Femur (tissue), 1 donor: ENCODE measurements at regions not wholly inside any gene's neighbourhood (a gene's known extent, or its start where the extent isn't known, plus 50 kb on each side); places are given as distances from the start of the nearest gene placed in this dataset.
"Not testable (repeated sequence)": the region's sequence is repeated elsewhere in the genome, so short reads cannot be mapped to it uniquely, and the experiment has no call there.

Experiments used
- DNase-seq: peaks from one replicate; pipeline ENCODE4 v3.0.0-alpha.2; 2017

DNA sequence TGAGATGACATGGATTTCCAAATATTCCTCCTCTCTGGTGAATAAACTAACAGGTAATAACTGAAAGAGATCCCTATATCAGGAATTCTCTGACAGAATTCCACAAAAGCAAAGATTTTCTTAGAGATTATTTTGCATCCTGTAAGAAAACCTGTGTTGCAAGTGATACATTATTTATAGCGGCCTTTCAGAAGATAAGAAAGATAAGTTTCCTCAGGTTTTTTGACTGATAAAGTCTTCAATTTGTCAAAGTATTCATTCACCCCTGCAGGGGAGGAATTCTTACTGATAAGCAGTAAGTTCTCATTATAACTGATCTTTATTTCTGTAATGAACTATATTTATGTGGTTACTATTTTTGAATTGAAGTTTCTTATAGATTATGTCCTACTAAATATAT, 554.0 kb downstream of the ARL4A start:
- no peak for DNase-seq

DNA sequence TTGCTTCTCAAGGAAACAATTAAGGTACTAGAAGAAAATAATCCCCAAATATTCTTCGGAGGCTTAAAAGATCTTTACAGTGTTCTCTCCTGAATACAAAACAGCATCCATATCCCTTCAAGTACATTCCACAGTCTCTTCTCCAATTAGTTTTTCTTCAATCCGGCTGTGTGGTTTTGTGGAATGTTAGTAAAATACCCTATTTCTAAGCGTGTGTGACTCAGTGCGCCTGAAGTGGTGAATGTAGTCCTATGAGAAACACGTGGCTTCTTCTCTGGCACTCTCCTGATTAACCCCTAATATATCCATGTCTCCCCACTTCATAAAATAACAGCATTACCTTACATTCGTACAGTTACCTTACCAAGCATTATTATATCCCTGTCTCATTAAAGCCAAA, 570.2 kb downstream of the ARL4A start:
- DNase-seq: no peak

DNA sequence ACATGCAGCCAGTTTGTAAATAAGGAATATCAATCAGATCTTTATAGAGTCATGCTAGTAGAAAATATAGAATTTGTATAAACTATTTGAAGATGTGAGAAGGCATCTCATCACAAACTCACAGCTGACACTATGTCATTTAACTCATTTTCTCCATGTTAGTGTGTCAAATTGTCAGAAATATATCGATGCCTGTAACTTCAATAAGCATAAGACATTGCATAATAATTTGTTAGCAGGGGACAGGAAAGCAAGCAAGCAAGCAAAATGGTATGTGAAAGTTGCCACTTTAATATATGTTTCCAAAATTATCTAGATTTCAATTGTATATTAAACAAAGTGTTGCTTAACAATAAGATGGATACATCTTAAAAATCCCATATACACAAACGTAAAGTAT, 571.0 kb downstream of the ARL4A start:
- no peak for DNase-seq

DNA sequence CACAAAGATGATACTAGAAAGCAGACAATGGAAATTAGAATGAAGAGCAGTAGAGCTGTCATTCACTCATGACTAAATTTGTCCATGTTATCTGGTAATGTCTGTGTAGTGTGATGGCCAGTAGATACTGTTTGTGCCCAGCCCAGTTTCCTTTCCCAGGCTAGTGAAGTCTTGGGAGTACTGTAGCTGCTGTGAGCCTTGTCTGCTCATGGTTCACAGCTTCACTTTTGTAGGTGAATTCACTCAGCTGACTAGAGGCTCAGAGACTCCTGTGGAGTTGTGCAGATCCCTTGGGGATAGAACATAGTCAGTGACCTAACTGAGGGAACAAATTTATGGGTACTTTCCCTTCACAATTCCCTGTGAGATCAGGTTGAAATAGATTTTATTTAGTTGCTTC, 572.5 kb downstream of the ARL4A start:
- DNase-seq: no peak

DNA sequence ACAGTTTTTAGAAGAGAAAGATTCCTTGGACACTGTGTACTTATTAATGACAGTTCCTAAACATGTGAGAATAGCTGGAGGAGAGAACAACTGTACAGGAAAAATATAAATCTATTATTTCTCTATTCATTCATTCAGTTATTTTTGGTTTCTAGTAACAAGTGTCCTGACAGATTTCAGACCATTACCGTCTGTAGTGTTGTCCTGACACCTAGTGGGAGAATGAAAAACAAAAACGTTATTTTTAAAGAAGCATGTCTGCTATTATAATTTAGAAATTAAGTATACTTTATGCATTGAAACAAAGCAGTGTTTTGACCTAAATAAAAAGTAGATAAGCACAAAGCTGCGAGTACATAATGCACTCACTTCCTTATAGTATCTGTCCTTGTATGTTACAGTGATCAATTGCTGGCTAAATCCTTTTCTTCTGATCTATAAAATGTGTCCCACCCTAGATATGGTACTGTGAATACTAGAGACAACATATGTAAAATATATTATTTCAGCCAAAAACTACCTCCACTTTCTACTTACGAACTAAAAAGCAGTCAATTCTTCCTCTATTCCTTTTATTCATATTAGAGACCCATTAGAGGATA, 575.6 kb downstream of the ARL4A start:
- DNase-seq: no peak

DNA sequence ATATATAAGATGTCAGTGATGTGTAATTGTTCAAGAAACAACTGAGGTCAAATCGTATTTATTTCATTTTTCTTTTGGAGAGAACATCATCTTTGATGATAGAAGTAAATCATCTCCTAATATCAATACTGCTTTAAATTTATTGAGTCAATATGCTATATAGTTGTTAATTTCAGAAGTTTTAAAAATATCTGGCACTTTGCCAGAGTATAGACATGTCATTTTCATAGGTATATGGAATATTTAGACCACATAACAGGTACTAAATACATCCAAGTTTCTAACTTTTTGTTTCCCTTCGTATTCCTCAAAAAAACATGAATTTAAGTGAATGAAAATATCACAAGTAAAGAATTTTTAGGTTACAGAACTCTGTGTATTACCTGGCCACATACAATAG, 577.8 kb downstream of the ARL4A start:
- no peak for DNase-seq

DNA sequence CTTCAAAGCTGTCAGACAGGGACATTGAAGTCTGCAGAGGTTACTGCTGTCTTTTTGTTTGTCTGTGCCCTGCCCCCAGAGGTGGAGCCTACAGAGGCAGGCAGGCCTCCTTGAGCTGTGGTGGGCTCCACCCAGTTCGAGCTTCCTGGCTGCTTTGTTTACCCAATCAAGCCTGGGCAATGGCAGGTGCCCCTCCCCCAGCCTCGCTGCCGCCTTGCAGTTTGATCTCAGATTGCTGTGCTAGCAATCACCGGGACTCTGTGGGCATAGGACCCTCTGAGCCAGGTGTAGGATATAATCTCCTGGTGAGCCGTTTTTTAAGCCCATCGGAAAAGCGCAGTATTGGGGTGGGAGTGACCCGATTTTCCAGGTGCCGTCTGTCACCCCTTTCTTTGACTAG, 586.8 kb downstream of the ARL4A start:
- DNase-seq: not testable (repeated sequence)

DNA sequence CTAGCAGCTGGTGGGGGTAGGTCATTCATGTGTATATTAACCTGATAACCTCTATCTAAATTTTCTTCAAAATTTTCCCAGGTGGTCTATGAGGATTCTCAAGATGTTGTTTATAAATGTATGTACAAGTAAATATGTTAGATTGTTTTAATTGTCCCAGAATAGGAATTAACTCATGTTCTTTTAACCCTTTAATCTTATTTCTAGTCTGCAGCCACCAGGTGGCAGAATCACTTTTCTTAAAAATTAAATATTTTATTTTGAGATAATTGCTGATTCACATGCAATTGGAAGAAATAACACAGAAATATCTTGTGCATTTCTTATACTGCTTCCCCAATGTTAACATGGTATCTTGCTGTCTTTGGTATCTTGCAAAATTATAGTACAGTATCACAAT, 589.5 kb downstream of the ARL4A start:
- DNase-seq: no peak

DNA sequence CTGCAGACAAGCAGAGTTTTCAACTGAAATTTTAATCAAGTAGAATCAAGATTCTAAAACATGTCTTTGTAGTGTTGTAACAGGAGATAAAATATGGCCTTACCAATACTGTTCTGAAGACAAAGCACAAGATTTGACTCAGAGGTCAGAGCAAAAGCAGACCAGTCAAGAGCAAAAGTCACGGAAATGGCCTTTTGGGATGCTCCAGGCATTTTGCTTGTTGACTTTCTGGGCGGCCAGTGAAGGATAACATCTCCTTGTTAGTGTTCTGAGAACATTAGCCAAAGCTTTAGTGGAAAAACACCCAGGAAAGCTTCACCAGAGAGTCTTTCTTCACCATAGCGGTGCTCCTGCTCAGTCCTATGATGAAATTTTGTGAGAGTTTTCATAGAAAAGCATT, 590.6 kb downstream of the ARL4A start:
- no peak for DNase-seq

DNA sequence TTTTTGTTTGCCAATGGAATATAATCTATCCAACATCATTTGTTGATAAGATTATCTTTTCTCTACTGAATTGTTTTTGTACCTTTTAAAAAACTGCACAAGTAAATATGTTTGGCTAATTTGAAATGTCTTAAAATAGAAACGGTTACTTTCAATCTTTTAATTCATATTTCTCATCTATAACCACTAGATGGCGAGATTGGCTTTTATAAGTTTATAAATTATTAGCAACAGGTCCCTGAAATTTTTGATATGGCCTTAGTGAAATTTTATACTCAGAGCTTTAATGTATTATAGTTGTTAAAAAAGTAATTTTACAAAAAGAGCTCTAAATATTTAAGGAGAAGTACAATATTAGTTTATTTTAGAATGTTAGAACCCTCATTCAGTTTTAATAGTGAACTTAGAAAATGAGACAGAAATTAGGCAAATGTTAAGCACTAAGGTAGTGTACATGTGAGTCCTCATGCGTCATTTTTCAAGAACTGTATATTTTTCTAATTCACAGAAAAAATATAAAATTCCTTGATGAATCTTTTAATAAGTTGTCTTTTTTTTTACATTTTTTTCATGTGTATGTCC, 592.5 kb downstream of the ARL4A start:
- no peak for DNase-seq

DNA sequence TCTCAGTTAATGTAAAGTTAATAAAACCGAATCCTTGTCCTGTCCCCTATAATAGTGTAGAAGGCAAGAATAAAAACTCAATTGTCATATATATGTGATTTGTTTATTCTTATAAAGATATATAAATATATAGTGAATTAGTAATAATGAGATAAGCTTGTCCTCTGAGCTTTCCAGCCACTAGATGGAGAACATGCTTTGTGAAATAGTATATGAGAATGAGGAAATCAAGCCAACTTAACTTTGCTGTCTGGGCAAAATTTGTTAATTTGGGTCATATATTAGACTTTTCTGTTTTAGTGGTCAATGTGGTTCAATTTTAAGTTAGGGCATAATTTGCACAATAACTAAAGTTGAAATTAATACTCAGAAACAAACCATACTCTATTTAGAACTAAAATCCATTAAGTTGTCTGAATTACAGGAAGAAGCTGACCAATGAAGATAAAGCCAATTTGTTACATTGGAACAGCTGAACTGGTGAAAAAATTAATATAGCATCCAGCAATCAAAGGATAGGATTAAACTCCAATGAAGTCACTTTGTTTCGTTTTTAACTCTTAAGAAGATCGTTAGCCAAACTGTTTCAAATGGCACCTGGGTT, 595.0 kb downstream of the ARL4A start:
- DNase-seq: no peak

DNA sequence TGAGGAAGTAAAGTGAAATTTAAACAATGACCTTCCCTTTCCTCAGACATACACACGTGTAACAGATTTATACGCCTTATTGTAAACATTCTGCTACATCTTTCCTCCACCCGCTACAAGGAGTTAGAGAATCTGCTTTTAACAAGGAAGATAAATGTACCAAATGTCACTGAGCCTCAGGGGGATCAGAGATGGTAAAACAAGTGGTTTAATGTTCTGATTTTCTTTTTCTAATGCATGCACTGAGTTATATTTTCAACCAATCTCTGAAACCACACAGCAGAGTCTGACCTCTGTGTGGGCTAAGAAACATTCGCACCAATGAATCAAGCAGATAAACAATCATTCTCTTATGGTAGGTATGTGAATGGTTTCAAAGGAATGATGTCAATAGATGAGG, 599.5 kb downstream of the ARL4A start:
- DNase-seq: no peak

DNA sequence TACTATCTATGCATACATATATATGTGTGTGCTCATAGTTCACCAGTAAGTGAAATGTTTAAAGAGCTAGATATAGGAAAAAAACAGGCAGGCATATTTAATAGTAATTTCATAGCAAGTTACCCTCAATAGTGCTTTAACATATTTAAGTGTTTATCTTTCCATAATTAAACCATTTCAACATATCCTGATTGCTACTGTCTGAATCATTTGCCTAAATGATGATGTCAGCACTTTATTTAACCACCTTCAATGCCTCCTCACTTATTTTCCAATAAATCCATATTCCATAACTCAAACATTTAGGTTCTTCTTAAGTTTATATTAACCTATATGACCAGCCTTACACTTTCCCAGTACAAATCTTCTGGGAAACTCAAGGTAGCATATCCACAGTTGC, 601.1 kb downstream of the ARL4A start:
- DNase-seq: no peak

DNA sequence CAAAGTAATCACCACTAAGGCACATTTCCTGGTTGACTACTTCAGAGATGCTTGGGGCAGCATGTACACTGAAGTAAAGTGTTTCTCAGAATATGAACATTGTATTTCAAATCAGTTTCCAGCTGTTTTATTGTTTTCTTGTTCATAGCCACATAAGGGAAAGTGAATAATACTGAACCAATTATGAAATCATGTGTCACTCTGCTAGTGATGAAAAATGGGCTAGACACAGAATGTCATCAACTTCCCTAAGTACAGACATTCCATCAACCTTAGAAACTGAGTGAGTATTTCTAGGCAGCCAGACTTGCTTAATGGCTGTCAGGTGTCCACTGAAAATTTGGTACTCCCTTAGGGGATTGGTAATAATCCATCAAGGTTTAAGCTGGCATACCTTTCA, 603.5 kb downstream of the ARL4A start:
- DNase-seq: no peak

DNA sequence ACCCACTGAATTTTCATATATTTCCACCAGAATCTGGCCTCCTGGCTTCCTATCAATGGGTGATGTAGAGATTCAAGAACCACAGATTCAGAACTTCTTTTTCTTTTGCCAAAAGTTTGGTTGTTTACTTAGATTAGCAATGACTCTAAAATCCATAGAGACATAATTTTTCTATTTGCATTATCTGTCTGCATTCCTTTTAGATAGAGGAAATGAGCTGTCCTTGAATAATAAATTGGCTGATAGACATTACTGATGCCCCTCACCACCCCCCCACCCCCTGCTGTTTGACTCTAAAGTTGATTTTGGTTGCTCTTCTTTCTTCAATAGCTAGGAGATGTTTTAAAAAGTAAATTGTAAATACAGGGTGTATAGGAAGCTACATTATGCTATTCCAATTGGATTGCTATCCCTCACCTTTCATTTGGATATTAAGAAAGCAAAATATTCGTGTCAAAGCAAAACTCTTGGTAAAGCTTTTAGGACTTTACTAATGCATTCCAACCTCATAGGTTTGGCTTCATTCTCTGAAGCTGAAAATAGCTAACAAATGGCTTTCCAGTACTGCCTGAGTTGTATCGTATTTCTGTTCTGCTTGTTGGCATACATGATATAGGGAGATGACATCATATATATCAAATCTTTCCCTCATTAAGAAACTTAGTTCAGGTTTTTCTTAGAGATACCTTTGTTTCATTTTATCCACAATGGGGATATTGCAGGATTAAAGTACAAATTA, 606.0 kb downstream of the ARL4A start:
- no peak for DNase-seq

DNA sequence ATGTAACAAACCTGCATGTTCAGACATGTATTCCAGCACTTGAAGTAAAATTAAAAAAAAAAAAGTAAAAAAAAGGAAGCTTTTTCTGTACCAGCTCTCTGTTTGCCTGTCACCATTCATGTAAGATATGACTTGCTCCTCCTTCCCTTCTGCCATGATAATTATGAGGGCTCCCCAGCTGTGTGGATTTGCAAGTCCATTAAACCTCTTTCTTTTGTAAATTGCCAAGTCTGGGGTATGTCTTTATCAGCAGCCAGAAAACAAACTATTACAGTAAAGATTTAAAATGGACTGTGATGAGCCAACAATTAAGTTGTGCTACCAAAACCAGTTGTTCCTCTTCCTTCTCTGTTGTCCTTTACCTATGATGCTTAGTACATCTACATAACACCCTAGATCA, 619.6 kb downstream of the ARL4A start:
- no peak for DNase-seq

DNA sequence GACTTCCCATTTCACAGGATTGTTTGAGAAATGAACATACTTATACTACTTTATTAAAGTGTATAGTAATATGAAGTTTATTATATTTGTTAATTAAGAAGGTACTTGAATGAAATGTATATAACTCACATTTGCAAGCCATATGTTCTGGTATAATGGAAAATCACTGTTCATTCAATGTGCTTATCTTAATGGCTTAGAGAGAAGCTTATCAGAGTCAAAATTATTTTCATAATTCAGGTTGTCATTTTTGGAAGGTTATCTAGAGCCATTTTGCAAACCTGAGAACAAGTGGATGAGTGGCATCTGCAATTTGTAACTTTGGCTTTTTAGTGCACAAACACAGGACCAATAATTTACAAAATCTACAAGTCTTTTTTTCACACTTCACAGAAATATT, 621.0 kb downstream of the ARL4A start:
- no peak for DNase-seq

DNA sequence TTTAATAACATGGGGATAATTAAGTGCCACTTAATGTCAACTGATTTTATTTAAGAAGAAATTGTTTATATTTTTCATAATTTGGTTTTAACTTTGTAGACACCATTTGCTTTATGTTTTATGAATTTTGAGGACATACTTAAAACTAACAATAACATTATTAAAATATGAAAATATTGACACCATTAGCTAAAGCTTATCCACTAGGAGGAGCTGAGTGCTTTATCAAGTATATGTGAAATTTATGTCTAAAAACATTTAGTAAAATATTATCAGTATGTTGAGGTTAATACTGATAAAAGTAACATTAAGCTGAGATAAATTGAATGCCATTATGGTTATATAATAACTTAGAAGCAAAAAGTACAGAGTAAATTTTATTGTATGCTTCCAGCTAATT, 622.1 kb downstream of the ARL4A start:
- DNase-seq: no peak

DNA sequence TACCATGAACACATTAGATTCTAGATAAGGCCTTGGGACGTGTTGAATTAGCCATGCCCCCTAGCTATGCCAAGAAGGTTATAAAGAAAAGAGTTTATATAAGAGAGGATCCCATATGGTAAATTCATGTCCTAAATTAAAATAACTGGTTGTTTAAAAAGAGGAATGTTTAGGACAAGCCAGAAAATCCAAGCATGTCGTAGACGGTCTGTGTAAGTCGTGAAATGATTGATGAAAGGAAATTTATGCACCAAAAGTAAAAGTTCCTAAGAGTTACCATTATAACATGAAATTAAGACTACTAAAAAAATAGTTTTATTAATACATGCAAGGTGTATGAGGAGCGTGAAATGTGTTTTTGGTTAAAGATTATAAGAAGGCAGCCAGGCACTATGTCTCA, 624.9 kb downstream of the ARL4A start:
- DNase-seq: no peak

DNA sequence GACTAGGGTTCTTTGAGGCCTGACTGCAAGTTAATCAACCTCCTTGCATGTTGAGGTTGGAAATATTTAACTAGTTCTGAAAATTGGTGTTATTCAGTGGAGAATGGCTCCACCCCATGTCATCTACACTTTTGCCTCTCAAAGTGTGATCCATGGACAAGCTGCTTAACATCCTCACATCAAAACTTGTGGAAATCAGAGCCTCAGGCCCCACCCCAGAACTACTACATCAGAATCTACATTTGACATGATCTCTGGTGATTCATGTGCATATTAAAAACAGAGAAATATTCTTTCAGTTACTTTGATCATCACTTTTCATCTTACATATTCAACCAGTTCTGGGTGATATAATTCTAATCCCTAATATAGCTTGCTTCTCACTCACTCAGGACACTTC, 632.9 kb downstream of the ARL4A start:
- no peak for DNase-seq

DNA sequence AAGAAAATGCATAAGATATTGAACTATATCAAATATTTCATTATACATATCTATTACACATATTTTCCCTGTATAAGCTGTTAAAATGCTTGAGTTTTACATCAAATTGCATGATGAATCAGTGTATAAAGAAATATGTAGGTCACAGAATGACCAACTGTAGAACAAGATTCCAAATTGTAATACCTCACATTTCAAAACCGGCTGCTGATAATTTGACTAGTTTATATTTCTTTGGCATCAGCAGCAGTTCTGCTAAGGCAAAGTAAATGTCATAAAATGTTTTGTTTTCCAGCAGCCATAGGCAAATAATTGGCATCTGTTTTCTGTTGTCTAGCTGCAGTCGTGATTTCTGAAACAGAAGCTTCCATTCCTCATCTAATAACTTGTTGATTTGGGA, 633.9 kb downstream of the ARL4A start:
- no peak for DNase-seq

DNA sequence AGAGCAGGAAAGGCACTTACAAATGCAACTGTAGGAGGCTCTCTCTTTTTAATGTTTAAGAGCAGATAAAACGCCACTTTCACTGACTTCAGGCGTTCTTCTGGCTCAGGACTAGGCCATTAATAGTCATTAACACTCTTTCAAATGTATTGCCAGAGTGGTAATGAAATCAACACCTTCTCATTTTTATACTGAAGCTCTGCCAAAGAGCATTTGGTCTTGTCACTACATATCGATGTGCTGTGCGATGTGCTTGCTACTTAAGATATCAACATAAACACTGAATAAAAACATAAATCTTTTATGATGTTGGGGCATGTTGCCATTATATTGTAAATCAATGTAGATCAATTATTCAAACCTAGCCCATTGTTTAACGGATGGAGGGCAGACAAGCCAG, 634.7 kb downstream of the ARL4A start:
- no peak for DNase-seq

DNA sequence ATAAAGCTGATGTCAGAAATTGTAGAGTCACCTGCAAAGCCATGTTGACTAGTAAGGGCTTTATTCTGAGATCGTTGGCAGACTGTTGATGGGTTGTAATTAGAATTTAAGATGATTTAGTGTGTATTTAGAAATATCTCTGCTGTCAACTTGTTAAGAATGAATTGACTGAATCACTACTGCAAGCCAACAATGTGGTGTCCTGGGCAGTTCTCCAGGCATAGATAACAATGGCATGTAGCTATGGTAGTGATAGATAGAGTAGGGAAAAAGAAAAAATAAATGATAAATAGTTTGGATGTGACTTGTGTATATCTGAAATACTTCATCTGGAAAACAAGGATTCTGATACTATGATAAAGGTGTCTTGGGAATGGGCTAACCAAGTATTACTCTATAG, 640.2 kb downstream of the ARL4A start:
- DNase-seq: no peak

DNA sequence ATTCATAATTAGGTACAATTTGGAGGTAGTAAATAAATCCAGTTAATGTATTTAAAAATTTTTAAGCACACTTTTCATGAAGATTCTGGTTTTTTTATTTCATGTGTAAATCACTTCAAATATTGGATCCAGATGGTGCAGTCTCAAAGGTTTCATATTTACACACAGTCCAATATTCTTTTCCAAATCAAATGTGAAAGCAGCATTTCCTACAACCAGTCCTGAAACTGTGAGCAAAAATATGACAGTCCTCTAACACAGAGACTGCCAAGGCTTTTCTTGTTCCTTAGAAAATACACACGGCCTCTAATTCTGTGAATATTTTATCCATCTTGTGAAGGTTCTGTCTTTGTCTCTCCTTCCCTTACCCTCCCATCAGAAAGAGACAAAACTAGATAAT, 645.9 kb downstream of the ARL4A start:
- DNase-seq: no peak
